DMS53 (cell line): ENCODE measurements at regions not wholly inside any gene's neighbourhood (a gene's known extent, or its start where the extent isn't known, plus 50 kb on each side); places are given as distances from the start of the nearest gene placed in this dataset.

ENCODE experiments used
- DNase-seq: peaks from one replicate; lab custom pipeline; 2025; lab: John Stamatoyannopoulos, UW

DNA sequence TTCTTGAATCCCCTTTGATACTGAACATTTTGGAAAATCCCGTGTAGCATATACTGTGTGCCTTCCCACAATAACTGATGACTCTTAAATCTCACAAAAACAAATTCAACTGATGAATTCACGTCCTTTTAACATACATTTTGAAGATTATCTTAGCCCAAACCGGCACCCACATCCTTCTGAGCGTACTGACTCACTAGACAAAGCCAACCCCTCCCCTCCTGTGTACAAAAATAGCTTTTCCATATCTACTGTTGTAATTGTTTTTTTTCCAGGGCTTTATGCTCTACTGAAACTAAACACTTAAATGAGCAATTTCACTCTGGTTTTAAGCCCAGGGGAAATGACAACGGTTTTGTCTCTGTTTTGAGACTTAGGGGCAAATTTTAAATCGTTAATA lies 109.4 kb upstream of the ATF7IP start:
- no peak for DNase-seq

DNA sequence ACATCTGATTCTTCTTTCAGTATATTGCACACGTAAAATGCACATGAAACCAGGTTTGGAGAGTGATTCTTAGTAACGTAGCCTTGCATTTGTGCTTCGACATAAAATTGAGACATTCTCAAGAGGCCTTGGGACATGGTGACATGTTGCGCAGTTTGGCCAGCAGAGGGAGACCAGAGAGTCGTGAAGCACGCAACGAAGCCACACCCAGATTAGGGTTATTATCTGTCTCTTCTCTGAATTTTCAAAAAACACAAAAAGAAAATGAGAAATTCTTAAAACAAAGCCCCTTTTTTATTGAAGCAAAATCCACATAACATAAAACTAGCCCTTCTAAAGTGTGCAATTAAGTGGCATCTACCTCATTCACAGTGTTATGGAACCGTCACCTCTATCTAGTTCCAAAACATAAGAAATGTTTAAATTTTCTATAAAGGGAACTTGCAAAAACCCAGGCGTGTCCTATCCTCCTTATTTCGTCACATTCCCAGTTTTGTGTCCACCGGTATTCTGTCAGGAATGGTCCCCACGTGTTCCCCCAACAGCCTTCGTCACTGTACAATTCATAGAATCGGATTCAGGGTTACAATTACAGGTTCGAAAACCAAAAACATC lies 108.8 kb upstream of the ATF7IP start:
- peak; percentile 95 for DNase-seq

DNA sequence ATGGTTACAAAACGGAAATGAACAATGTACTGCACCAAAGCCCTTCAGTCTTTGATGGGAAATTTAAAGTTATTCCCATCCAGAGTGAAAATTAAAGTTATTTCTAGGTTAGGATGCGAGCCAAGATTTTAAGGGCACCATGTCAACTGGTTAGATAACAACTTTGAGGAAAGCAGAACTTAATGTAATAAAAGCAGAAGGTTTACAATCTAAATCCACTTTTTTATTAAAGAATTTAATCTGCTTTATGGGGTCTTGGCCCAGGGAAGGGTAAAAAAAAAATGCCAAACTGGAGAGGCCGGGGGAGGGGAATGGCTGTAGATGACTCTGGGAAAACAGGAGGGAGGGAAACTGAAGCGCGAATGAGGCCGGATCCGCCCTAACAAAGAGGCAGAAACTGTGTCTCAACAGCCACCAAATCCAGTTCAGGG lies 108.2 kb upstream of the ATF7IP start:
- DNase-seq, result no peak

DNA sequence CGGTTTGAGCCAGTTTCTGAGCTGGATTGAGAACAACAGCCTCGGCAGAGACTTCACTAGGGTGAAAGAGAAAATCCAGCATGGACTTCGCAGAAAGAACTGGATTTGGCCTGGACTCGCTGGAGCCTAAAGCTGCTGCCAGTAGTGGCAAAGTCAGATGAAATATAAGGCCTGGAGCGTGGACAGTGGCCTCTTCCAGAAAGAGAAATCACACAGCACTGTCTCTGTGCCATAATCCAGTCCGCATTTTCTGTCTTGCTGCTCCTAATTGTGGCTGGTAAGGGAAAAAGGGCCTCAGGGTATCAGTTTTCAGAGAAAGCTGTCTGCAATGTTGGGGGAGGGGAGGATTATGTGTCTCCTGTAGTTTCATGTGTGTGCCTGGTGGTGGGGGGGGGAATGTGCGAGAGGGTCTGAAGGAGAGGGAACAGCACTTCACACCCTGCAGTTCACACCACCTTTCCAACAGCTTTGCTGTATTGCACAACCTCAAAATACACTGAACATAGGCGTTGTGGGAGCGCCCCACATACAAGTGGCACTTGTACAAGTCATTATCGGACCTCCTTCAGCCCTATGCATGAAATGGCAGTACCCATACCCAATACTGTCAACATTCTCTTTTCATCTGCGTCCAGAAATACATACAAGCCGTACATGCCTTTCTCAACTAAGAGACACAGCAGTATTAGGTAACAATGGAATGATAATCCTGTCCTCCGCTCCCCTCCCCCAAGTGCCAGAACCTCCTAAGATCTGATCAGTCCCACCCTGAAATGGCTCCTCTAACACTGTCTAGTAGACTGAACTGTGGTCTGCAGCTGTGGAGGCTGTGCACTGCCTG lies 107.5 kb upstream of the ATF7IP start:
- DNase-seq, result peak; percentile 100

DNA sequence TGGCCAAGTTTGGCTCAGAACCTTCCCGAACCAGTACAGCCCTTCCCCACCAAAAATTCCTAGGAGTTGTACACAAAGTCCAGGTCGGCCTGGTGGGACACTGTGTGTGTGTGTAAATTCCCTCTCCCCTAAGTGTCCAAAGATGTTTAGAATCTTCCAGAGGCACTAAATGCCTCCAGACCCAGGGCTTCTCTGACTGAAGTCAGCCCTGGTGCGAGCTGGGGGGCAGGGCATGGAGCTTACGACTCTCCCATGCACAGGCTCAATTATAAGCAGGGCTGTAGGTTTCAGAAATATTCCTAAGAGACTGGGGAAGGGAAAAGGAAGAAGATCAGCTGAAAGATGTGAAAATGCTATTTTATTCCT lies 106.9 kb upstream of the ATF7IP start:
- no peak for DNase-seq

DNA sequence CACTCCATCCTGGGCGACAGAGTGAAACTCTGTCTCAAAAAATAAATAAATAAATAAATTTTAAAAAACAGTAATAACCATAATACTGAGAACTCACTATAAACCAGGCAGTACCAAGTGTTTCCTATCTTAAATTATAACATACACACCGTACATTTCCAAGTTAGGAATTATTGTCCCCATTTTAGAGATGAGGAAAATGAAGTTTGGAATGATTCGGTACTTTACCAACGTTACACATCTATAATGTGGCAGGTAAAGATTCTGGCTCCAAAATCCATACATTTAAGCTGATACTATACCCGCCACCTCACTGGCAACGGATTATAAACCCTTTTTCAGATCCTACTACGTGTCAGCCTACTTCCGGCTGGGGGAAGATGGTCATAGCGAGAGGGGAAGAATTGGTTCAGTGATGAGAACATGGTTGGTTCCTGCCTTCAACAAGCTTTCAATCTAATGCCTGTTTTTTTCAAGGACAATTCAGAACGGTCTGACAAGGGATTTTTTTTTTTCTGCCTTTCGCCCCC lies 105.9 kb upstream of the ATF7IP start:
- no peak for DNase-seq

DNA sequence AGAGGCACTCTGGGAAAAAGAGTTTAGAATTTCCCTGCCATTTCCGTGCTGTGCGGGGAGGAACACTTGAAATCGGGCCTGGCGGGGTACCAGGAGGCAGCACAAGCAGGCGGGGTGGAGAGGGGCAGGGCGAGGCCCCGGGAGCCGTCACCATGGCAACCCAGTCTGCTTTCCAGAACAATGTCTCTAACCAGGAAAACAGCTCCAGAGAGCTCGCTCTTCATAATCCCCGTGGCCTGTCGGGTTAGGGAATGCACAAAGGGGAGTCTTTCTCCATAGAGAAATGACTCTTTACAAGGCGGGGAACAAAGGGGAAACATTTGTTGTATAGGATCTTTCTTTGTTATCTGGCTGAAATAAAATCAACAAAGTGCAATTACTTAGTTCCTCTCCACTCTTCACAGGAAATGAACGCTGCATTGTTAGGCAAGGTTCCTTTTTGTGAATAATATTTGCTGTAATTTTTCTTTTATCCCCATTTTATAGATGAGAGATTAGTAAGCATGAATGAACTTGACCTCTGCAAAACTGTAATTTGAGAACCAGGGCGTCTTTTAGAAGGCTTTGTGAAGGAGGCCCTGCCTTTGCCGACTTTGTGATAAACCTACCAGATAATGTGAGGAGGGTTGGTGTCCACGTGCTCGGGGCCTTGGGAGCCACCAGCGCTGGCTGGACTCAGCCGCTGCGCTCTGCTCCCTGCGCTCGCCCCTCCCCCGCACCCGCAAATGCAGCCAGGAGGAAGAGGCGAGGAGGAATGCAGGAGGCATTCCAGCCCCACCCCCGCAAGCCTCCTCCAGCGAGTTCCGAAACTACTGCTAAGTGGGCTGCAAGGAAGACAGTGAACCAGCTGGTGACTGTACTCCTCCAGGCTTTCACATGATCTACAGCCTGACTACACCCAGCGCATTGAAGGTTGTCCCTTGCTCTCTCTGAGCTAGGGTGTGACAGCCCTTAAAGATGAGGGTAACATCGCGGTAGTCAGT lies 105.2 kb upstream of the ATF7IP start:
- peak; percentile 94 for DNase-seq

DNA sequence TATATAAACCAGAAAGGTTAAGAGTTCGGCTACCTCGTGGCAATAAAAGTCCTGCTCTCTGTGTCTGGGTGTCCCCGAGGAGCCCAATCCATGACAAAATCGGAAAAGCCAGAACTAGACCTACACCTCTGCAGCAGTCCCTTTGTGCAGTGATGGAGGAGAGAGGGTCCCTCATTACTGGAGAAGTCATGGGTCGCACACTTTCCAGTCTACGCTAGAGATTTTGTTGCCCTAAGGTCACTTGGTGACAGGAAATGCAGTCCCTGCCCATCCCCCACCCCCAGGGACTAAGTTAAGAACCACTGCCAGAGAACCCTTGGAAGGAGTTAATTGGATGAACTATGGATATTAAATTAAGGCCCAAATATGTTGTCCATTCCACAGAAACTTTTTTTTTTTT lies 104.4 kb upstream of the ATF7IP start:
- no peak for DNase-seq

DNA sequence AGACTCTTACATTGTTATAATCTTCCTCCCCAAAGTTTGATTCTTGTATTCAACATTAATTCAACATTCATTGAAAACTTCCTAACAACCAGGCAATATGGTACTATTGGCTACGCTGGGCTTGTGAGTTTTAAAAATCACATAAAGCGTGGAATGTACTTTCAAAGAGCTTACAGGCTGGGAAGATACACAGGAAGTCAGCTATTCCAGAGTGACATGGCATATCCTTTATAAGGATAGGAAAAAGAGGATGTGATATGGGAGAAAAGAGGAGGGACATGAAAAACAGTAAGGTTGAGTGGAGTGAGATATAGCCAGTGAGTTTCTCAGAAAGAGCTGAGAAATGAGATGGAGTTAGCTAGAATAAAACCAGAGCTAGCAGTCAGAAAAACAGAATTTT lies 103.6 kb upstream of the ATF7IP start:
- peak; percentile 32 for DNase-seq

DNA sequence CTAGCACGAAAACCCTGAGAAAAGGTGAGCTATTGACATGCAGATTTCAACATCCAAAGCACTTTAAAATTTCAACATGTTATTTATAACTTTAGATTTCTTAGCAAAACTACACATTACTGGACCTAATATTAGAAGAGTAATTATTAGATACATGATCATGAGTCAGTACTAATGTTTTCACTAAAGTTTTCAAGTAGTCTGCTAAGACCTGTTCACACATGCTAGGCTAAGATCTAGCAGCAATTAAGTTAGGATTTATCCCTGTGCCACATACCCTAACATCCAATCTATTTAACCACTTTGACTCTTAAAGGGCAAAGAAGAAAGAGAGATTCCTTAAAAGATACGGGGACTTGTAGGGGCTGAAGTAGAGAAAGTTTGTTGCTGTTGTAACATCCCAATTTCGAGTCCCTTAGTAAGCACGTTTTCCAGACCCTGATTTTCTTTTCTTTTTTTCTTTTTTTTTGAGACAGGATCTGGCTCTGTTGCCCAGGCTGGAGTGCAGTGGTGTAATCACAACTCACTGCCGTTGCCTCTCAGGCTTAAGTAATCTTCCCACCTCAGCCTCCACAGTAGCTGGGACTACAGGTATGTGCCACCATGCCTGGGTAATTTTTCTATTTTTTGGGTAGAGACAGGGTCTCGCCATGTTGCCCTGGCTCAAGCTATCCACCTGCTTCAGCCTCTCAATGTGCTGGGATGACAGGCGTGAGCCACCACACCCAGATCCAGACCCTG lies 102.5 kb upstream of the ATF7IP start:
- no peak for DNase-seq

DNA sequence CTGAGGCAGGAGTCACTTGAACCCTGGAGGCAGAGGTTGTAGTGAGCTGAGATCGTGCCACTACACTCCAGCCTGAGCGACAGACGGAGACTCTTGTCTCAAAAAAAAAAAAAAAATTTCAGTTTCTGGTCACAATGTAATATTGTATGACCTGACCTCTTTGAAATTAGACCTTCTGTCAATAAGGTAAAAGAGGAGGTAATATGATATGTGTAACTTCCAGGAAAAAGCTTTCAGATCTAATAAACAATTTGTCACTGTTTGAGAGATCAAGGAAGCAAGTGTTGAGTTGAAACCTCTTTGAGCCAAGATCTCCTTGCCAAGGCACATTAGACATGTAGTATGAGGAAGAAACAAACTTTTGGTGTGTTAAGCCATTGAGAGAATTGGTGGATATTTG lies 101.7 kb upstream of the ATF7IP start:
- DNase-seq, result peak; percentile 98

DNA sequence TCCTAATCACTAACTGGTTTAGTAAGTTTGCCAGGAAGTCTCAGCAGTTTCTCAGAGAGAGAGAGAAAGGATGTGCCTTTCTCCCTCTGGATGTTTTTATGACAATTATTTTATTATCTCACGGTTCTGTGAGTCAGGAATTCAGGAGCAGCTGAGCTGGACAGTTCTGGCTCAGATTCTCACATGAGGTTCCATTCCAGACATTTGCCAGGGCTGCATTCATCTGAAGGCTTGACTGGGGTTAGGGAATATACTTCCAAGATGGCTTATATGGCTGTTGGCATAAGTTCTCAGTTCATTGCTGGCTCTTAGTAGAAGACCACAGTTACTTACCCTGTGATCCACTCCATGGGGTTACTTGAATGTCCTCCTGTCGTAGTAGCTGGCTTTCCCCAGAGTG lies 101.2 kb upstream of the ATF7IP start:
- peak; percentile 63 for DNase-seq

DNA sequence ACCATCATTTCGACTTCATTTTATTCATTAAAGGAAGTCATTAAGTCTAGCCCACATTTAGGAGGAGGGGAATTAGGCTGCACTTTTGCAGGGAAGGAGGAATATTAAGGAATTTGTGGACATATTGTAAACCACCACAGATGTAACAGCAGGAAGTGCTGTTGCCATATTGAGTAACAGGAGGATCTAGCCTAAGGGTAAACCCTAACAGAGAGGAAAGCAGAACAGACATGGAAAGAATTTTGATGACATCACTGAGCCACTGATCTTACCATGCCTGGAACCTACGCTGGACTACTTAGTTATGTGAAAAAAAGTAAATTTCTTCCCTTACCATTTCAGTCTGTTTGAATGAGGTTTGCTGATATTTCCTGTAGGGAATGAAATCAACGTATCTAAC lies 100.7 kb upstream of the ATF7IP start:
- peak; percentile 40 for DNase-seq

DNA sequence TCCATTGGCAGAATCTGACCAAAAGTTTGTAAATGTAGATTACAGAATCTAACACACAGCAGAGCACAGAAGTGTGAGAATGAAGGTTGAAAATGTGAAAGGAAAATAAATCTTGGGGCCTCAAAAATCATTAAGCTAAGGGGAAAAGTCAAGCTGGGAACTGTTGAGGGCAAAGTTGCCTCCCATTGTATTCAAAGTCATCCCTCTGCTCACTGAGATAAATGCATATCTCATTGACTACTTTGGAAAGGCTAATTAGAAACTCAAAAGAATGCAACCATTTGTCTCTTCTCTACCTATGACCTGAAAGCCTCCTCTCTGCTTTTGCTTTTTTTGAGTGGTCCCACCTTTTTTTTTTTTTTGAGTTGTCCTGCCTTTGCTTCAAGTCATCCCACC lies 97.4 kb upstream of the ATF7IP start:
- DNase-seq, result no peak

DNA sequence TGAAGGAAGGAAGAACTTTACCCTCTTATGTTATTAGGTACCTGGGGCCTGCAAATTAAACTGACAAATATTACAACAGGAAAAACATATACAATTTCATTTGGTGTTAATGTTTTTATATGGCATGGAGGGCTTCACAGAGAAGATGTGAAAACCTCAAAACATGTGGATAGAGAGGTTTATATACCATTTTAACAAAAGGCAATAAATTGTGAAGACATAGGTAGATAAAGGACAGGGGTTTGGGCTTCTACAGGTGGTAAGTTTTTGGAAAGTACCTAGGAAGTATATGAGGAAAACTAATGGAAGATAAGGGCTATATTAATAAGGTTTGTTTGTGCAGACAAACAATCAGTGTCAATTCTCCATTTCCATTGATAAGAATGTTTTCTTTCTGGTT lies 95.1 kb upstream of the ATF7IP start:
- no peak for DNase-seq

DNA sequence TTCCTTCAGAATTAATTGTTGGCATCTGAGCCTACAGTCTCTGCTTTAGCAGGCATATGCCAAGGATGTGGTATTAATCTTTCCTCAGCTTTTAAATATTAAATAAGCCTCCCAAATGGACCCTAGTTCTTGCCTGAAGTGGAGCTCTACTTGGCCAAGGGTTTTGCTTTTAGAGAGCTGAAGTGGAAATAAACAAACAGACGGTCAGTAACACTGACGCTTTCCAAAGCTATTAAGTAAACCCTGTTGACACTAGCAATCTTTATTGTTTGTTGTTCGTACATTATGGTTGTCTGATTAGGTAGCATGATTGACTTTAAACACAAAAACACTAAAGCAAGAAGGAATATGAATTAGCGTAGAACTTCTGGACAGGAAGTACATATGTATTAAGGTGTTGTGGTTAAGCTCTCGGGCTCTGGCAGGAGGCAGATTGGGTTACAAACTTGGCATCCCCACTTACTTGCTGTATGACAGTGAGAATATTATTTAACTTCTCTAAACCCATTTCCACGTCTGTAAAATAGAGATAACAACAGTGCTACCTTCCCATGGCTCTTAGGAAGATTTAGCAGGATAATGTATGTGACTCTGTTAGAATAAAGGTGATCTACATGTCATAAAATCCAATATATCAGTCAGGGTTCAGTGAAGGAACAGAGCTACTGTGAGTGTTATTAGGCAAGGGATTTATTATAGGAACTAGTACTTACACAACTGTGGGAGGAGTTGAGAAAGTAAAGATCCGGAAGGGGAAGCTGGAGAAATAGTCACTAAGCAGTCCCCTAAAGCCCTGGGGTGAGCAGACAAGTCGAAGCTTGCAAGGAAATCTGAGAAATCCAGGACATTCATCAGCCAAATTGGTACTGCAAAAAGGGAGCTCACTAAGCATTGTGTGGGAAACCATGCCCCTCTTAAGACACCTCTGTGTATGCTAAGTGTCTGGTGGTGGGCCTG lies 92.2 kb upstream of the ATF7IP start:
- DNase-seq, result peak; percentile 85

DNA sequence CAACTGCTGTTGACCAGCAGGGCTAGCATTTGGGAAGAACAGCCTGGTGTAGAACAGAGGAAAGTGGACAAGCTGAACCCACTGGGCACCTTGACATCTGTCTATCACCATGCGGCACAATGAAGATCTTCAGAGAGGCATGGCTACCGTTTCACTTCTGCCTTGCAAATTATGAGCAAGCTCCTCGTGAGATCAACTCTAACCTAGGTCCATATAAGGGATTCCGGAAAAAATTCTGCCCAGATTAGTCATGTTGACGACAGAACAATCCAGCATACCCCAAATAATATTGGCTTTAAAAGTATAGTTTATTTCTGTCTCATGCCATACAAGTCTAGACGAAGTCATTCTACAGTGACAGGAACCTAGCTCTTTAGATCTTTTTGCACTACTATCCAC lies 91.6 kb upstream of the ATF7IP start:
- DNase-seq, result no peak

DNA sequence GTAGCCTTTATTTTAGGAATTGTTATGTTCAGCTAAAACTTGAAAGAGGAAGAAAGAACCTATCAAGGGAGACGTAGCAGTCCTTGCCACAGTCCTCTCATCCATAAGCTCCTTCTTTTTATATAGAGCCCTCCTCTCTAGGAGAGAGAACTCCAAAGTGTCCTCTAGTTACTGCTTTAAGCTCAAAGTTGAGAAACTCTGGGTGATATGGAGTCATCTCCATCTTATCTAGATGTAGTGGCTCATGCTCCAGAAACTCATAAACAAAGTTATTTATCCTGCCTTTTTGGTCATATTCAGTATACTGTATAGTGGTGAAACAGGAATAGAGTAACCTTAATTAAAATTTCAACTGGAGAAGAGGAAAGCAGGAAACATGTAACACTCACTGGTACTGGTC lies 90.4 kb upstream of the ATF7IP start:
- DNase-seq, result no peak

DNA sequence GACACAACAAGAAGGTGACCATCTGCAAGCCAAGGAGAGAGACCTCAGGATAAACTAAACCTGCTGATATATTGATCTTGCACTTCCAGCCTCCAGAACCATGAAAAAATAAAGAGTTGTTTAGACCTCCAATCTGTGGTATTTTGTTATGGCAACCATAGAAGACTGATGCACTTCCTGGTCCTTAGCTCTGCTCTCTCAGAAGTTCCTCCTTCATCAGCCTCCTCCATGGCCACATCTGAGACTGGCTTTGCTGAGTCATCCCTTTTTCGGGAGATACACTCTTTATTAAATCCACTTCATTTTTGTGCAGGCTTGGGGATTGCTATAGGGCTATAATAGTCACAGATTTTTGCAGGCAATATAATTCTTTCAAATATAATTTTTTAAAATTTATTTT lies 89.6 kb upstream of the ATF7IP start:
- DNase-seq, result peak; percentile 49

DNA sequence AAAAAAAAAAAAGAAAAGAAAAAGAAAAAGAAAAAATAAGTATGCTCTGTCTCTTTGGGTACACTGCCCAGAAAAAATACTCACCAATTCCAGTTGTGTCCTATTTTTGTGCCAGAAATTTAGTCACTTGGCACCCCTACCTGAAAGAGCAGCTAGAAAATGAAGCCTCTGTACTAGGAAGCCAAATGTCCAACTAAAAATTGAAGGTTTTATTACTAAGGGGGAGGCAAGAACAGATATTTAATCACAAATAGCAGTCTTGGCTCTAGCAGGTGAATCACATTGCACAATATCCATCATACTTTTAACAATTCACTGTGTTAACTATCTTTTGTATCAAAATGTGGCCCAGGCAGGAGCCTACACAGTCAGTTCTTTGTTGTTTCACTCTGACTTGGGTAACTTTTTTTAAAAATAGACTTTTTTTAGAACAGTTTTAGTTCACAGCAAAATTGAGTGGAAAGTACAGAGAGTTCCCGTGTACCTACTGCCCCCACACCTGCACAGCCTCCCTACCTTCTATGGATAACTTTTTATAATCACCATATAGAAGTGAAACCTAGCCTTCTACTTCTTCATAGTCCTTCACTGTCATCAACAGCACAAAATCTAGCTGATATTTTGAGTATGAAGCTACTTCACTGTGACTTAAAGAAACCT lies 87.1 kb upstream of the ATF7IP start:
- no peak for DNase-seq
